ENCODE measurements at regions not wholly inside any gene's neighbourhood (a gene's known extent, or its start where the extent isn't known, plus 50 kb on each side); places are given as distances from the start of the nearest gene placed in this dataset.

DNA sequence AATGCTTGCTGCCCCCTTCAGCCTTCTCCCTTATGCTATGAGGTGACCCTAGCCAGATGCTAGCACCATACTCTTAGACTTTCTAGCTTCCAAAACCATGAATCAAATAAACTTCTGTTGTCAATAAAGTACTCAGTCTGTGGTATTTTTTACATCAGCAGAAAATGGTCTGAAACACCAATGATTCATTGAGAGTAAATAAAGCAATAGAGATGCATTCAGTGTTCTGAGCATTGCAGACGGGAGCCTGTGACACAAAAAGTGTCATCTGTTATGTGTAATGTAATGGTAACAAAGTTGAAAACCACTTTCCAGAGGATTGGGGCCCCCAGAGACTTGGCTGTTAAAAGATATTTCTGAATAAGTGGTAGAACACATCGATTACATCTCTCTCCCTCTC is 758.0 kb upstream of the NRXN1 start:
- RAD21 ChIA-PET (ENCODE audit: unreplicated experiment), result no interaction called here
- no TSS peak for BruUV-seq (replicated peaks)
- 0% methylated on average over 2 of the region's 2 CpGs for WGBS (ENCODE audit: insufficient coverage, insufficient replicate concordance, low lambda C conversion rate, missing lambda C conversion rate)
- in situ Hi-C loops (cut with MboI), result no loop called here
- TF ChIP-seq GABPA (IDR thresholded peaks at IDR 0.05; ENCODE audit: low read depth), result no peak
- no peak for TF ChIP-seq SREBF2 (IDR thresholded peaks at IDR 0.05; ENCODE audit: low read length)
- TF ChIP-seq RFX5 (IDR thresholded peaks at IDR 0.05; ENCODE audit: low read depth, low read length), result no peak
- no peak for TF ChIP-seq ETV6 (conservative IDR thresholded peaks at IDR 0.05 in 1 of 2, IDR thresholded peaks at IDR 0.05 in 1 of 2; ENCODE audit: borderline replicate concordance in 1 of 2, low read depth in 1 of 2)
- TF ChIP-seq IKZF2 (IDR thresholded peaks at IDR 0.05), result no peak
- TF ChIP-seq, protein P1, sequence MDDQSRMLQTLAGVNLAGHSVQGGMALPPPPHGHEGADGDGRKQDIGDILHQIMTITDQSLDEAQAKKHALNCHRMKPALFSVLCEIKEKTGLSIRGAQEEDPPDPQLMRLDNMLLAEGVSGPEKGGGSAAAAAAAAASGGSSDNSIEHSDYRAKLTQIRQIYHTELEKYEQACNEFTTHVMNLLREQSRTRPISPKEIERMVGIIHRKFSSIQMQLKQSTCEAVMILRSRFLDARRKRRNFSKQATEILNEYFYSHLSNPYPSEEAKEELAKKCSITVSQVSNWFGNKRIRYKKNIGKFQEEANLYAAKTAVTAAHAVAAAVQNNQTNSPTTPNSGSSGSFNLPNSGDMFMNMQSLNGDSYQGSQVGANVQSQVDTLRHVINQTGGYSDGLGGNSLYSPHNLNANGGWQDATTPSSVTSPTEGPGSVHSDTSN (IDR thresholded peaks at IDR 0.05; ENCODE audit: insufficient replicate concordance, low read depth, low read length), result no peak
- TF ChIP-seq EP300 (IDR thresholded peaks at IDR 0.05; ENCODE audit: borderline replicate concordance in 1 of 2, control insufficient read depth in 1 of 2, low read depth in 2 of 2, low read length in 2 of 2), result no peak
- TF ChIP-seq SREBF1 (IDR thresholded peaks at IDR 0.05; ENCODE audit: low read length), result no peak
- no peak for TF ChIP-seq SMARCA5 (IDR thresholded peaks at IDR 0.05)
- no peak for TF ChIP-seq JUND (IDR thresholded peaks at IDR 0.05; ENCODE audit: low read depth, low read length)
- TF ChIP-seq BRCA1 (IDR thresholded peaks at IDR 0.05; ENCODE audit: low read depth, low read length), result no peak
- intact Hi-C loops (cut with micrococcal nuclease; ENCODE audit: unreplicated experiment), result loop anchor here (10.0 kb wide), 1 partner anchor 1255 kb away; no protein-coding TSS in a partner anchor
- no peak overlapping the region for H3K9ac ChIP-seq (ENCODE audit: control insufficient read depth, insufficient read depth, low read length)
- H4K20me1 ChIP-seq (ENCODE audit: control insufficient read depth, insufficient read depth), result no peaks in the 10 kb centered on the region
- no peak overlapping the region for H3K4me2 ChIP-seq (ENCODE audit: control insufficient read depth, insufficient read depth)
- DNase-seq (ENCODE audit: low read depth, low spot score), result no peak
- POLR2A ChIA-PET, result no interaction called here
- H2AFZ ChIP-seq (ENCODE audit: control insufficient read depth, low read depth, low read length), result no peak overlapping the region
- H3K27ac ChIP-seq (ENCODE audit: control insufficient read depth, insufficient read depth), result no peak overlapping the region
- CTCF ChIA-PET, result no interaction called here
- SMC1A ChIA-PET (ENCODE audit: uncharacterized antibody, unreplicated experiment), result no interaction called here
- H3K9me3 ChIP-seq (replicated peaks; ENCODE audit: control insufficient read depth, insufficient read depth, low read length), result no peaks in the 10 kb centered on the region
- FAIRE-seq, result no peak
- H3K4me1 ChIP-seq (ENCODE audit: control insufficient read depth, insufficient read depth, low read length), result no peaks in the 10 kb centered on the region
- no peaks in the 10 kb centered on the region for H3K27me3 ChIP-seq (replicated peaks in 1 of 2; ENCODE audit: control insufficient read depth in 2 of 2, insufficient read depth in 2 of 2, low read length in 1 of 2)
- H3K4me3 ChIP-seq, result no peak overlapping the region
- no peaks in the 10 kb centered on the region for H3K79me2 ChIP-seq (ENCODE audit: control insufficient read depth, insufficient read depth, low read length)
- ATAC-seq, result no peak
- no peaks in the 10 kb centered on the region for H3K36me3 ChIP-seq (ENCODE audit: control insufficient read depth in 2 of 2, insufficient read depth in 2 of 2, low read length in 1 of 2)
